ENCODE measurements at regions not wholly inside any gene's neighbourhood (a gene's known extent, or its start where the extent isn't known, plus 50 kb on each side); places are given as distances from the start of the nearest gene placed in this dataset.
A peak's percentile ranks its signal among the peaks of the same experiment; 100 is the strongest.

GRCh38 chr2:20526708-20527107, 79.8 kb downstream of the RHOB start:
- H3K4me3 Mint-ChIP-seq = no peak overlapping the region
- 75% methylated on average over 4 of the region's 5 CpGs for WGBS (ENCODE audit: insufficient coverage)
- no peak overlapping the region for H3K4me3 ChIP-seq (replicated peaks in 1 of 3; ENCODE audit: low read depth in 2 of 3, low read length in 3 of 3)
- intact Hi-C loops (cut with micrococcal nuclease) = no loop called here
- H3K4me1 Mint-ChIP-seq = no peaks in the 10 kb centered on the region
- no peaks in the 10 kb centered on the region for H3K36me3 Mint-ChIP-seq
- H3K27me3 ChIP-seq (ENCODE audit: control insufficient read depth in 2 of 2, insufficient read depth in 2 of 2, low read length in 2 of 2) = no peaks in the 10 kb centered on the region
- no peaks in the 10 kb centered on the region for H3K79me2 ChIP-seq (ENCODE audit: insufficient read depth, low read length)
- H3K9ac ChIP-seq (ENCODE audit: insufficient read depth, low read length, poor library complexity, severe bottlenecking) = no peak overlapping the region
- H3K9me3 ChIP-seq (replicated peaks in 1 of 2; ENCODE audit: control insufficient read depth in 1 of 2, insufficient read depth in 1 of 2, low read length in 2 of 2) = no peaks in the 10 kb centered on the region
- no peaks in the 10 kb centered on the region for H3K36me3 ChIP-seq (replicated peaks in 1 of 2; ENCODE audit: control insufficient read depth in 1 of 2, insufficient read depth in 2 of 2, low read length in 2 of 2)
- no peak overlapping the region for H3K27ac ChIP-seq (ENCODE audit: low read depth in 1 of 2, low read length in 2 of 2)
- TF ChIP-seq CTCF (IDR thresholded peaks at IDR 0.05) = no peak
- H4K20me1 ChIP-seq (ENCODE audit: insufficient read depth, low read length) = no peaks in the 10 kb centered on the region
- DNase-seq = no peak
- peak overlapping the region in 1 of 7 donors; percentile 6 for H3K27ac Mint-ChIP-seq
- no peak overlapping the region for H3K4me2 ChIP-seq (replicated peaks; ENCODE audit: extremely low read depth, low read length, poor library complexity, severe bottlenecking)
- H3K9me3 Mint-ChIP-seq = peaks cover 0 to 2% (median 0%) of the 10 kb centered on the region in 7 donors
- H3K27me3 Mint-ChIP-seq (ENCODE audit: low read depth in 3 of 3) = peaks cover 1 to 17% (median 5%) of the 10 kb centered on the region in 3 donors
- H2AFZ ChIP-seq (ENCODE audit: insufficient read depth, low read depth, low read length, poor library complexity, severe bottlenecking) = no peak overlapping the region
- no peaks in the 10 kb centered on the region for H3K4me1 ChIP-seq (ENCODE audit: control insufficient read depth in 1 of 2, insufficient read depth in 2 of 2, low read length in 2 of 2)

GRCh38 chr2:20528713-20529112, 81.8 kb downstream of the RHOB start:
- Histone ChIP-seq H3K9me3 (replicated peaks in 1 of 2; ENCODE audit: control insufficient read depth in 1 of 2, insufficient read depth in 1 of 2, low read length in 2 of 2) (no peaks in the 10 kb centered on the region), H4K20me1 (ENCODE audit: insufficient read depth, low read length) (no peaks in the 10 kb centered on the region), H3K27ac (ENCODE audit: low read depth in 1 of 2, low read length in 2 of 2) (no peak overlapping the region), H3K36me3 (replicated peaks in 1 of 2; ENCODE audit: control insufficient read depth in 1 of 2, insufficient read depth in 2 of 2, low read length in 2 of 2) (no peaks in the 10 kb centered on the region), H3K4me3 (replicated peaks in 1 of 3; ENCODE audit: low read depth in 2 of 3, low read length in 3 of 3) (no peak overlapping the region), H3K4me1 (ENCODE audit: control insufficient read depth in 1 of 2, insufficient read depth in 2 of 2, low read length in 2 of 2) (no peaks in the 10 kb centered on the region), H2AFZ (ENCODE audit: insufficient read depth, low read depth, low read length, poor library complexity, severe bottlenecking) (no peak overlapping the region), H3K27me3 (ENCODE audit: control insufficient read depth in 2 of 2, insufficient read depth in 2 of 2, low read length in 2 of 2) (no peaks in the 10 kb centered on the region), H3K79me2 (ENCODE audit: insufficient read depth, low read length) (no peaks in the 10 kb centered on the region), H3K9ac (ENCODE audit: insufficient read depth, low read length, poor library complexity, severe bottlenecking) (no peak overlapping the region), H3K4me2 (replicated peaks; ENCODE audit: extremely low read depth, low read length, poor library complexity, severe bottlenecking) (no peak overlapping the region)
- H3K9me3 Mint-ChIP-seq = no peaks in the 10 kb centered on the region
- no peak for DNase-seq
- no peak overlapping the region for H3K4me3 Mint-ChIP-seq
- WGBS (ENCODE audit: insufficient coverage) = no CpG with 5 or more reads among the region's 2 CpGs
- H3K27ac Mint-ChIP-seq = no peak overlapping the region
- peaks cover 3 to 11% (median 9%) of the 10 kb centered on the region in 3 donors for H3K27me3 Mint-ChIP-seq (ENCODE audit: low read depth in 3 of 3)
- intact Hi-C loops (cut with micrococcal nuclease) = no loop called here
- no peaks in the 10 kb centered on the region for H3K4me1 Mint-ChIP-seq
- H3K36me3 Mint-ChIP-seq = no peaks in the 10 kb centered on the region
- TF ChIP-seq CTCF (IDR thresholded peaks at IDR 0.05) = no peak
